Mesenchymal stem cell (in vitro differentiated cells and primary cell): ENCODE measurements at regions not wholly inside any gene's neighbourhood (a gene's known extent, or its start where the extent isn't known, plus 50 kb on each side); places are given as distances from the start of the nearest gene placed in this dataset.

ENCODE experiments used
- DNase-seq: peaks from one replicate; pipeline ENCODE4 v3.0.0-alpha.2; 2013
- H2AFZ ChIP-seq: one replicate; pipeline ENCODE4 v1.6.1; 2013; ENCODE audit warnings: low read depth, mild to moderate bottlenecking, control low read depth, inconsistent platforms, low read length, moderate library complexity
- H2AK5ac ChIP-seq: 2 replicates; pipeline ENCODE4 v1.6.1; 2013; ENCODE audit warnings: low read length, moderate library complexity, mild to moderate bottlenecking, inconsistent platforms; ENCODE audit not compliant: severe bottlenecking
- H2BK120ac ChIP-seq: one replicate; pipeline ENCODE4 v1.6.1; 2013; ENCODE audit warnings: low read depth, mild to moderate bottlenecking, inconsistent platforms, low read length, moderate library complexity
- H2BK12ac ChIP-seq, 2 experiments: one replicate each; pipeline ENCODE4 v1.6.1; 2013; ENCODE audit warnings: inconsistent platforms in 2 of 2, low read length in 2 of 2, mild to moderate bottlenecking in 2 of 2, moderate library complexity in 2 of 2, control low read depth in 1 of 2
- H2BK15ac ChIP-seq: one replicate; pipeline ENCODE4 v1.6.1; 2013; ENCODE audit warnings: mild to moderate bottlenecking, low read depth, inconsistent platforms; ENCODE audit not compliant: poor library complexity, severe bottlenecking
- H2BK5ac ChIP-seq: 2 replicates; pipeline ENCODE4 v1.6.1; 2013; ENCODE audit warnings: low read depth, mild to moderate bottlenecking, low read length, control low read depth, inconsistent platforms; ENCODE audit not compliant: poor library complexity, severe bottlenecking
- H3K14ac ChIP-seq, 2 experiments: one replicate each; pipeline ENCODE4 v1.6.1; 2013; ENCODE audit warnings: inconsistent platforms in 2 of 2, low read length in 2 of 2, control low read depth in 1 of 2, mild to moderate bottlenecking in 1 of 2, moderate library complexity in 1 of 2
- H3K18ac ChIP-seq, 2 experiments: one replicate each; pipeline ENCODE4 v1.6.1; 2013; ENCODE audit warnings: inconsistent platforms in 2 of 2, low read length in 2 of 2, control low read depth in 1 of 2, low read depth in 1 of 2, mild to moderate bottlenecking in 1 of 2
- H3K23ac ChIP-seq, 2 experiments: one replicate each; pipeline ENCODE4 v1.6.1; 2013; ENCODE audit warnings: inconsistent platforms in 2 of 2, low read length in 2 of 2, mild to moderate bottlenecking in 2 of 2, moderate library complexity in 2 of 2, control low read depth in 1 of 2
- H3K27ac ChIP-seq: 2 replicates; pipeline ENCODE4 v1.5.1; 2013; ENCODE audit warnings: mild to moderate bottlenecking, moderate library complexity, low read length, control low read depth, inconsistent platforms; ENCODE audit not compliant: poor library complexity, severe bottlenecking
- H3K27me3 ChIP-seq, 2 experiments: 2 replicates each; pipeline versions ENCODE4 v1.6.1 to v1.7.0; 2013; ENCODE audit warnings: low read length in 2 of 2, mild to moderate bottlenecking in 2 of 2, moderate library complexity in 2 of 2, control low read depth in 1 of 2, inconsistent platforms in 1 of 2; ENCODE audit not compliant: control insufficient read depth in 1 of 2, insufficient read depth in 1 of 2
- H3K36me3 ChIP-seq, 2 experiments: 2 replicates each; pipeline versions ENCODE4 v1.6.1 to v1.7.0; 2013; ENCODE audit warnings: low read length in 2 of 2, control low read depth in 1 of 2, inconsistent platforms in 1 of 2, low read depth in 1 of 2, mild to moderate bottlenecking in 1 of 2; ENCODE audit not compliant: insufficient read depth in 2 of 2, control insufficient read depth in 1 of 2
- H3K4ac ChIP-seq, 2 experiments: one replicate each; pipeline ENCODE4 v1.6.1; 2013; ENCODE audit warnings: inconsistent platforms in 2 of 2, low read length in 2 of 2, mild to moderate bottlenecking in 2 of 2, moderate library complexity in 2 of 2, control low read depth in 1 of 2, low read depth in 1 of 2
- H3K4me1 ChIP-seq: 2 replicates; pipeline ENCODE4 v1.6.1; 2013; ENCODE audit warnings: low read depth, low read length, control low read depth; ENCODE audit not compliant: control insufficient read depth, insufficient read depth
- H3K4me2 ChIP-seq: 2 replicates; pipeline ENCODE4 v1.6.1; 2013; ENCODE audit warnings: low read length, mild to moderate bottlenecking, inconsistent platforms; ENCODE audit not compliant: poor library complexity, severe bottlenecking
- H3K4me3 ChIP-seq, 2 experiments: 2 replicates each; pipeline versions ENCODE4 v1.5.1 to v1.7.0; 2013; ENCODE audit warnings: low read length in 2 of 2, mild to moderate bottlenecking in 2 of 2, control low read depth in 1 of 2, low read depth in 1 of 2; ENCODE audit not compliant: insufficient read depth in 1 of 2
- H3K79me1 ChIP-seq: replicated peaks from 2 replicates; pipeline ENCODE4 v1.6.1; 2013; ENCODE audit warnings: mild to moderate bottlenecking, control low read depth, low read length, inconsistent platforms; ENCODE audit not compliant: poor library complexity, severe bottlenecking
- H3K9ac ChIP-seq: 2 replicates; pipeline ENCODE4 v1.7.0; 2013; ENCODE audit warnings: mild to moderate bottlenecking, low read length, moderate library complexity
- H3K9me3 ChIP-seq: 2 replicates; pipeline ENCODE4 v1.7.0; 2013; ENCODE audit warnings: mild to moderate bottlenecking, low read length; ENCODE audit not compliant: control insufficient read depth
- H4K8ac ChIP-seq: one replicate; pipeline ENCODE4 v1.6.1; 2013; ENCODE audit warnings: inconsistent platforms, mild to moderate bottlenecking, low read length, moderate library complexity
- H4K91ac ChIP-seq: one replicate; pipeline ENCODE4 v1.6.1; 2013; ENCODE audit warnings: mild to moderate bottlenecking, low read length, inconsistent platforms
- WGBS: methylation state at CpG from one replicate; pipeline ENCODE4 v1.1.7; 2013; ENCODE audit warnings: mixed read lengths; 5-methylcytosine and 5-hydroxymethylcytosine counted together

- Histone ChIP-seq H3K23ac (no peak overlapping the region), H3K4me3 (no peak overlapping the region), H3K4ac (no peak overlapping the region), H2BK12ac (no peak overlapping the region), H2BK120ac (no peak overlapping the region), H3K9ac (no peak overlapping the region), H3K36me3 (no peaks in the 10 kb centered on the region), H3K79me1 (no peaks in the 10 kb centered on the region), H2AFZ (no peak overlapping the region), H2BK5ac (no peak overlapping the region), H3K27ac (no peak overlapping the region), H4K91ac (no peak overlapping the region), H3K9me3 (peaks cover 2% of the 10 kb centered on the region), H2AK5ac (no peak overlapping the region), H3K18ac (no peak overlapping the region), H3K14ac (no peak overlapping the region), H3K4me1 (peaks cover 3% of the 10 kb centered on the region), H2BK15ac (no peak overlapping the region), H3K27me3 (peaks cover 0 to 4% of the 10 kb centered on the region in 2 experiments), H4K8ac (no peak overlapping the region), H3K4me2 (no peak overlapping the region)
- no peak for DNase-seq
- WGBS: 90% methylated on average over 3 of the region's 5 CpGs
Measured at GRCh38 chr7:36006636-36007229, 146.3 kb upstream of the EEPD1 start.

DNA sequence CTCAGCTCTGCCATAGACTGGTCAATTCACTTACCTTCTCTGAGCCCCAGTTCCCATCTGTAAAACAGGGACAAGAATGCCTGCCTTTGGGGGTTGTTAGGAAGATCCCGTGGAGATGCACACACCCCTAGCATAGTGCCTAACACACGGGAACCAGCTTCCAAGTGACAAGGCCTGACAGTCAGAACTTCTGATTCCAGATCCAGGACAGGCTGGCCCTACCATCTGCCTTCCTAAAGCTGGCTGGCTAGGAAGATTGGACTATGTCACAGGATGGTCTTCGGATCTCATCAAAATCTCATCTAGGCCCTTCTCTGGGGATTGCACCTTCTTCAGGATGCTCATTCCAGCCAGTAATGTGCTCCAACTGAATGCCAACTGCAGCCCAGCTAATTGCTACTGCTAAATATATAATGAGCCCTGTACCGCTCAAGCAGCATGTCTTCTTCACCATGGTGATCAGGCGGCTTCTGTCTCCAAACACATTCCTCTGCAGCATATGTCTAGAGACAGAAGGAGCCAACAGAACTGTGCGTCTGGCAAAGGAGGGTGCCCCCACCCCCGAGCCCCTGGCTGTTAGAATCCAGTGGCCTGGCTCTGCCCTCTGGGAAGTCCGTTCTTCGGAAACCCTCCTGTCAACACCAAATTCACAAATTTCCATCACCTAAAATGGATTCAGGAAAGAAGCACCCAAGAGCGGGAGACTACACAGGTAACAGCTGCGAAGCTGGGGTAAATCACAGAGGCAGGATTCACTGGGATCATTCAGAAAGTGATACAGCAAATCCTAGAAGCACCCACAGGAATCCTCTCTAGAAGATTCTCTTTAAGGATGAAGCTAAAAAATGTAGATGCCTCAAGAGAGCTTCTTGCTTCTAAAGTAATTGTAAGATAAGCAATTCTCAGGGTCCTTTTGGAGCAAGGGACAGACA is 142.1 kb upstream of the EEPD1 start:
- H2BK5ac ChIP-seq: no peak overlapping the region
- no peak overlapping the region for H3K18ac ChIP-seq
- no peak overlapping the region for H4K8ac ChIP-seq
- no peak overlapping the region for H3K23ac ChIP-seq
- no peak overlapping the region for H2AK5ac ChIP-seq
- no peaks in the 10 kb centered on the region for H3K9me3 ChIP-seq
- no peak overlapping the region for H3K14ac ChIP-seq
- 92% methylated on average over 11 of the region's 11 CpGs for WGBS
- H3K79me1 ChIP-seq: no peaks in the 10 kb centered on the region
- no peak overlapping the region for H3K4ac ChIP-seq
- H2AFZ ChIP-seq: no peak overlapping the region
- peaks cover 9% of the 10 kb centered on the region for H3K4me1 ChIP-seq
- peaks cover 0 to 5% of the 10 kb centered on the region in 2 experiments for H3K27me3 ChIP-seq
- H3K27ac ChIP-seq: no peak overlapping the region
- no peak overlapping the region for H3K4me2 ChIP-seq
- no peak overlapping the region for H2BK12ac ChIP-seq
- no peak overlapping the region for H4K91ac ChIP-seq
- no peak overlapping the region for H3K9ac ChIP-seq
- H2BK120ac ChIP-seq: no peak overlapping the region
- no peak overlapping the region for H3K4me3 ChIP-seq
- no peak for DNase-seq
- no peak overlapping the region for H2BK15ac ChIP-seq
- no peaks in the 10 kb centered on the region for H3K36me3 ChIP-seq

DNA sequence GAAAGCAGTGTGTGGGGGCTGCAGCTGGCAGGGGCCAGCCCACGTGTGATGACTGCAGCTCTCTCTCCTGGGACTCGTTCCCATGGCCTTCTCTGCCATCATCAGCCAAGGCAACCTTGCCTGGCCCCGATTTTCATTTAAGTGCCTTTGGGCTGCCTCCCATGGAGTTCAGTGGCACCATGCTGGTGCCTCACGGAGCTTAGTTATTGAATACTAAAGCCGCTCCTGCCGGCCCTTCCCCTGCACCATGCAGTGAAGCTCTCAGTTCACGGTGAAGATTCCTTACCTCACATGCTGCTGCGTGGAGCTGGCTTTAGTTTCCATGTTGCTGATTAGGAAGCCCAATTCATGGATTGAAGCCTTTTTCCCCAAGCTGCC is 141.5 kb upstream of the EEPD1 start:
- H4K91ac ChIP-seq: no peak overlapping the region
- DNase-seq: no peak
- H3K27ac ChIP-seq: no peak overlapping the region
- no peak overlapping the region for H2BK15ac ChIP-seq
- H3K27me3 ChIP-seq: peaks cover 0 to 5% of the 10 kb centered on the region in 2 experiments
- no peak overlapping the region for H2BK5ac ChIP-seq
- no peak overlapping the region for H2BK12ac ChIP-seq
- no peak overlapping the region for H2AFZ ChIP-seq
- no peak overlapping the region for H3K23ac ChIP-seq
- no peaks in the 10 kb centered on the region for H3K36me3 ChIP-seq
- no peak overlapping the region for H3K18ac ChIP-seq
- H3K4me1 ChIP-seq: peaks cover 11% of the 10 kb centered on the region
- H3K79me1 ChIP-seq: no peaks in the 10 kb centered on the region
- no peak overlapping the region for H3K14ac ChIP-seq
- no peak overlapping the region for H3K4ac ChIP-seq
- H4K8ac ChIP-seq: no peak overlapping the region
- H3K4me3 ChIP-seq: no peak overlapping the region
- H3K4me2 ChIP-seq: no peak overlapping the region
- H2BK120ac ChIP-seq: no peak overlapping the region
- H2AK5ac ChIP-seq: no peak overlapping the region
- H3K9me3 ChIP-seq: no peaks in the 10 kb centered on the region
- 55% methylated on average over 8 of the region's 8 CpGs for WGBS
- no peak overlapping the region for H3K9ac ChIP-seq

- Histone ChIP-seq H2BK5ac (no peak overlapping the region), H2AFZ (no peak overlapping the region), H3K79me1 (no peaks in the 10 kb centered on the region), H3K27ac (no peak overlapping the region), H3K14ac (no peak overlapping the region), H3K23ac (no peak overlapping the region), H2BK120ac (no peak overlapping the region), H4K8ac (no peak overlapping the region), H2BK12ac (no peak overlapping the region), H3K4ac (no peak overlapping the region), H2AK5ac (no peak overlapping the region), H3K36me3 (no peaks in the 10 kb centered on the region), H3K4me1 (peaks cover 11% of the 10 kb centered on the region), H3K4me2 (no peak overlapping the region), H3K4me3 (no peak overlapping the region), H4K91ac (no peak overlapping the region), H3K18ac (no peak overlapping the region), H3K9ac (no peak overlapping the region), H2BK15ac (no peak overlapping the region), H3K27me3 (peaks cover 0 to 5% of the 10 kb centered on the region in 2 experiments), H3K9me3 (no peaks in the 10 kb centered on the region)
- WGBS: 94% methylated on average over 2 of the region's 7 CpGs
- DNase-seq: no peak
Measured at GRCh38 chr7:36013246-36014014, 139.6 kb upstream of the EEPD1 start.
